Ascending aorta (tissue), 2 donors: ENCODE measurements at regions not wholly inside any gene's neighbourhood (a gene's known extent, or its start where the extent isn't known, plus 50 kb on each side); places are given as distances from the start of the nearest gene placed in this dataset.
"Not testable (repeated sequence)": the region's sequence is repeated elsewhere in the genome, so short reads cannot be mapped to it uniquely, and the experiment has no call there.

Experiments
- DNase-seq, 2 donors: peaks; one replicate each; pipeline ENCODE4 v3.0.0-alpha.2; 2019; ENCODE audit warnings: low spot score in 2 of 2
- H3K27ac ChIP-seq, 2 donors: fragments of 200-600 bp; sonication (generic); one replicate each; pipeline ENCODE4 v1.5.1; 2016 to 2017; ENCODE audit warnings: mild to moderate bottlenecking in 1 of 2
- H3K27me3 ChIP-seq: fragments of 200-600 bp; sonication (generic); one replicate; pipeline ENCODE4 v1.5.1; 2017
- H3K36me3 ChIP-seq, 2 donors: fragments of 200-600 bp; sonication (generic); one replicate each; pipeline ENCODE4 v1.5.1; 2016
- H3K4me1 ChIP-seq, 2 donors: fragments of 200-600 bp; sonication (generic); one replicate each; pipeline ENCODE4 v1.5.1; 2016 to 2017; ENCODE audit warnings: mild to moderate bottlenecking in 1 of 2
- H3K4me3 ChIP-seq, 2 donors: fragments of 200-600 bp; sonication (generic); one replicate each; pipeline ENCODE4 v1.5.1; 2016 to 2017; ENCODE audit warnings: mild to moderate bottlenecking in 1 of 2
- H3K9me3 ChIP-seq, 2 donors: fragments of 200-600 bp; sonication (generic); one replicate each; pipeline ENCODE4 v1.5.1; 2016
- intact Hi-C: fragments of 100-400 bp; cut with DNase I; formaldehyde crosslinking; loops from one replicate; pipeline ENCODE4 v1.15.1; 2023
- TF ChIP-seq, protein P1 (sequence below), 3 experiments: fragments of 200-600 bp in 2 of 3; fragments of 450-650 bp in 1 of 3; sonication (generic) in 2 of 3; IDR thresholded peaks; one replicate each; pipeline ENCODE4 v1.5.1; 2016 to 2019; ENCODE audit warnings: antibody characterized with exemption in 3 of 3, mild to moderate bottlenecking in 1 of 3, moderate library complexity in 1 of 3

DNA sequence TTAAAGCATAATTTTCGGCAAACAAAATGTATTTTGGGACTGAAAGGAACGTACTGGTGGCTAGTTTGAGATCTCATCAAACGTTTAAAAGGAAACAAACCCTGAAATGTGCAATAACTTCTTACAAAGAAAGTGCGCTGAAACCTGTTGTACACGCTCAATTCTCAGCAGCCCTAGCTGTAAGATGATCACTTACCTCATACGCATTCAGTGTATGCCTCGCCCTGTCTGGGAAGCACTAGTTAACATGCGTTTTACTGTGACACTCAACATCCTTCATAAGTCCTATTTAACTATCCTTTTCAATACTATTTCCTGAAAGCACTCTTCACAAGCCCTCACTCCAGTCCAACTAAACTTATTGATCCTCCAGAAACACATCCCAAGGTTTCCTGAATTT lies 485.0 kb upstream of the EDIL3 start:
- TF ChIP-seq, protein P1, sequence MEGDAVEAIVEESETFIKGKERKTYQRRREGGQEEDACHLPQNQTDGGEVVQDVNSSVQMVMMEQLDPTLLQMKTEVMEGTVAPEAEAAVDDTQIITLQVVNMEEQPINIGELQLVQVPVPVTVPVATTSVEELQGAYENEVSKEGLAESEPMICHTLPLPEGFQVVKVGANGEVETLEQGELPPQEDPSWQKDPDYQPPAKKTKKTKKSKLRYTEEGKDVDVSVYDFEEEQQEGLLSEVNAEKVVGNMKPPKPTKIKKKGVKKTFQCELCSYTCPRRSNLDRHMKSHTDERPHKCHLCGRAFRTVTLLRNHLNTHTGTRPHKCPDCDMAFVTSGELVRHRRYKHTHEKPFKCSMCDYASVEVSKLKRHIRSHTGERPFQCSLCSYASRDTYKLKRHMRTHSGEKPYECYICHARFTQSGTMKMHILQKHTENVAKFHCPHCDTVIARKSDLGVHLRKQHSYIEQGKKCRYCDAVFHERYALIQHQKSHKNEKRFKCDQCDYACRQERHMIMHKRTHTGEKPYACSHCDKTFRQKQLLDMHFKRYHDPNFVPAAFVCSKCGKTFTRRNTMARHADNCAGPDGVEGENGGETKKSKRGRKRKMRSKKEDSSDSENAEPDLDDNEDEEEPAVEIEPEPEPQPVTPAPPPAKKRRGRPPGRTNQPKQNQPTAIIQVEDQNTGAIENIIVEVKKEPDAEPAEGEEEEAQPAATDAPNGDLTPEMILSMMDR (IDR thresholded peaks at IDR 0.05) = no peak
- intact Hi-C loops = no loop called here

DNA sequence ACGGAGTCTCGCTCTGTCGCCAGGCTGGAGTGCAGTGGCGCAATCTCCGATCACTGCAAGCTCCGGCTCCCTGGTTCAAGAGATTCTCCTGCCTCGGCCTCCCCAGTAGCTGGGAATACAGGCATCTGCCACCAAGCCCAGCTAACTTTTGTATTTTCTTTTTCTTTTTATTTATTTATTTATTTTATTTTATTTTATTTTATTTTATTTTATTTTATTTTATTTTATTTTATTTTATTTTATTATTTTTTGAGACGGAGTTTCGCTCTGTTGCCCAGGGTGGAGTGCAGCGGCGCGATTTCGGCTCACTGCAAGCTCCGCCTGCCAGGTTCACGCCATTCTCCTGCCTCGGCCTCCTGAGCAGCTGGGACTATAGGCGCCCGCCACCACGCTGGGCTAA lies 479.3 kb upstream of the EDIL3 start:
- H3K9me3 ChIP-seq, H3K27me3 ChIP-seq, H3K4me3 ChIP-seq, H3K4me1 ChIP-seq, H3K36me3 ChIP-seq, intact Hi-C loops, H3K27ac ChIP-seq, DNase-seq: not testable (repeated sequence)

More for the DNA sequence above, 485.0 kb upstream of the EDIL3 start:
- Histone ChIP-seq H3K4me3 (no peak overlapping the region), H3K27me3 (no peaks in the 10 kb centered on the region), H3K36me3 (no peaks in the 10 kb centered on the region), H3K4me1 (no peaks in the 10 kb centered on the region), H3K9me3 (no peaks in the 10 kb centered on the region), H3K27ac (no peak overlapping the region)
- no peak for DNase-seq

DNA sequence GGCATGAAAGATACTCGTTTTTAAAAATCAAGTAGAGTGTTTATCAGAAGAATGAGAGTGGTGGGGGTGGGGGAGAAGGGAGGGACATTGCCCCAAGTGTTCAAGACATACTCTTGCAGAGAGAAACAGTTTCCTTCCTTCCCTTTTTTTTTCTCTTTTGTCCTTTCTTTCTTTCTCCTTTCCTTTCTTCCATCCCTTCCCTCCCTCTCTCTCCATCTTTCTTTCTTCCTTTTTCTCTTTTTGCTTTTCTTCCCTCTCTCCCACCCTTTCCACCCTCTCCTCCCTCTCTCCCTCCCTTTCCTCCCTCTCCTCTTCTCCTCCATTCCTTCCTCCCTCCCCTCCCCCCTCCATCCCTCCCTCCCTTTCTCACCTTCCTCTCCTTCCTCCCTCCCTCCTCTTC lies 478.3 kb upstream of the EDIL3 start:
- Histone ChIP-seq H3K9me3 (no peaks in the 10 kb centered on the region), H3K4me1 (no peaks in the 10 kb centered on the region), H3K36me3 (no peaks in the 10 kb centered on the region), H3K27me3 (no peaks in the 10 kb centered on the region), H3K27ac (no peak overlapping the region), H3K4me3 (no peak overlapping the region)
- intact Hi-C loops = no loop called here
- TF ChIP-seq, protein P1 (IDR thresholded peaks at IDR 0.05) = no peak
- DNase-seq = no peak

DNA sequence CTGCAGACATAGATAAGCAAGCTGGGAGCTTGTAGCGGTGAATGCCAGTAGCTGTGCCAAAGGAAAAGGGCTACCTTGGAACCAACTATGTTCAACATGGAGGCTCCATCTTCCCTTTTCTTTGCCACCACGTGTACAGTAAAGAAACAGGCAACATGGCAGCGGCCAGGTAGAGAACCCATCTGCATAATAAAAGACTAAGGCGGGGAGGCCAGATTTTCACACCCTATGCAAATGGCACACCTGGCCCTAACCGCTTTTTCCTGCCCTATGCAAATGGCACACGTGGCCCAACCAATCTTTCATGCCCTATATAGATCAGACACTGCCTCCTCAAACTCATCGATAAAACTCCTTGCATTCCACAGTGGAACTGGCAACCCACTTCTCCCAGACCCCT lies 477.5 kb upstream of the EDIL3 start:
- no peak overlapping the region for H3K4me3 ChIP-seq
- no peaks in the 10 kb centered on the region for H3K9me3 ChIP-seq
- TF ChIP-seq, protein P1 (IDR thresholded peaks at IDR 0.05) = no peak
- no peaks in the 10 kb centered on the region for H3K4me1 ChIP-seq
- no peak overlapping the region for H3K27ac ChIP-seq
- H3K27me3 ChIP-seq = no peaks in the 10 kb centered on the region
- no peaks in the 10 kb centered on the region for H3K36me3 ChIP-seq
- intact Hi-C loops = no loop called here
- DNase-seq = no peak

DNA sequence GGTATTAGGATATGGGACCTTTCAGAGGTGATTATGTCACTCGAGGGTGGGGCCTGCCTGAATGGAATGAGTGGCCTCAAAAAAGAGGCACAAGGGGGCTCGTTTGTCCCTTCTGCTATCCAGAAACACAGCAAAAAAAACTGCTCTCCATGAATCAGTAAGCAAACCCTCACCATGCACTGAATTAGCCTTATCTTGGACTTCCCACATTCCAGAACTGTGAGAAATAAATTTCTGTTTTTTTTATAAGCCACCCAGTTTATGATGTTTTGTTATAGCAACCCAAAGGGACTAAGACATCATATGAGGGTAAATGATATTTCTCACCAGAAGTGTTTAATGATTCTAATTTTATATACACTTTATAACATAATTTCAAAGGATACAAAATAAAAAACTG lies 476.6 kb upstream of the EDIL3 start:
- DNase-seq = no peak
- Histone ChIP-seq H3K9me3 (no peaks in the 10 kb centered on the region), H3K36me3 (no peaks in the 10 kb centered on the region), H3K27ac (no peak overlapping the region), H3K4me1 (no peaks in the 10 kb centered on the region), H3K4me3 (no peak overlapping the region), H3K27me3 (no peaks in the 10 kb centered on the region)
- intact Hi-C loops = no loop called here
- TF ChIP-seq, protein P1 (IDR thresholded peaks at IDR 0.05) = no peak

DNA sequence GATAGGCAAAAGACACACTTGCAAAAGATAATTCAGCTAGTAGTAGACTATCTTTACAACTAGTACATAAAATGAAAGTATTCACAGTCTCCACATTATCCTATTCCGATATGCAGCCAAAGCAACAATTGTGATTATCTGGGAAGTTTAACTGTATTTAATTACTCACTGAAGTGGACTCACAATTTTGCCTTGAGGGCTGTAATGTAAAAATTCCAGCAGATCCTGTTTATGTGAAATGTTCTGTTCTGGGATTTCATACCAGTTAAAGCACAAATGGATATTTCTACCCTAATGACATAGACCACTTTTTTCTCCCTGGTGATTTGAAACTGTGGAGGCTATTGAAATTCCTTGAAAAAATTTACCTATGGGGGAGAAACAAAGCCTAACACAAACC lies 474.4 kb upstream of the EDIL3 start:
- Histone ChIP-seq H3K9me3 (no peaks in the 10 kb centered on the region), H3K27me3 (no peaks in the 10 kb centered on the region), H3K4me3 (no peak overlapping the region), H3K4me1 (no peaks in the 10 kb centered on the region), H3K27ac (no peak overlapping the region), H3K36me3 (no peaks in the 10 kb centered on the region)
- intact Hi-C loops = no loop called here
- DNase-seq = no peak
- TF ChIP-seq, protein P1 (IDR thresholded peaks at IDR 0.05) = no peak
